Ramos (cell line): ENCODE measurements at regions not wholly inside any gene's neighbourhood (a gene's known extent, or its start where the extent isn't known, plus 50 kb on each side); places are given as distances from the start of the nearest gene placed in this dataset.

ENCODE experiments used
- in situ Hi-C: fragments of 300-500 bp; cut with MboI; formaldehyde crosslinking; loops from one replicate; pipeline ENCODE4 v1.14.3; 2022; ENCODE audit warnings: low sequenced_read_pairs; ENCODE audit not compliant: unreplicated experiment

GRCh38 chr16:75918109-75918508 is 191.8 kb upstream of the CPHXL start:
- in situ Hi-C loops: no loop called here

GRCh38 chr16:75919664-75920063 is 193.4 kb upstream of the CPHXL start:
- in situ Hi-C loops: no loop called here

GRCh38 chr16:75921281-75921680 is 195.0 kb upstream of the CPHXL start:
- in situ Hi-C loops: no loop called here

- in situ Hi-C loops: no loop called here
Measured at GRCh38 chr16:75922250-75922649, 196.0 kb upstream of the CPHXL start.

GRCh38 chr16:75924397-75924796 is 198.1 kb upstream of the CPHXL start:
- in situ Hi-C loops: no loop called here

GRCh38 chr16:75927810-75928209 is 201.5 kb upstream of the CPHXL start:
- in situ Hi-C loops: no loop called here

- in situ Hi-C loops: no loop called here
Measured at GRCh38 chr16:75928295-75928694, 202.0 kb upstream of the CPHXL start.

GRCh38 chr16:75929046-75929445 is 202.8 kb upstream of the CPHXL start:
- in situ Hi-C loops: no loop called here

GRCh38 chr16:75931043-75931442 is 204.8 kb upstream of the CPHXL start:
- in situ Hi-C loops: no loop called here

- in situ Hi-C loops: no loop called here
Measured at GRCh38 chr16:75931970-75932369, 205.7 kb upstream of the CPHXL start.

- in situ Hi-C loops: no loop called here
Measured at GRCh38 chr16:75938818-75939217, 212.5 kb upstream of the CPHXL start.

- in situ Hi-C loops: no loop called here
Measured at GRCh38 chr16:75942351-75942750, 216.1 kb upstream of the CPHXL start.

- in situ Hi-C loops: no loop called here
Measured at GRCh38 chr16:75942936-75943335, 216.6 kb upstream of the CPHXL start.

- in situ Hi-C loops: no loop called here
Measured at GRCh38 chr16:75943705-75944514, 217.6 kb upstream of the CPHXL start.

- in situ Hi-C loops: no loop called here
Measured at GRCh38 chr16:75945916-75946457, 219.7 kb upstream of the CPHXL start.

GRCh38 chr16:75947626-75948239 is 221.4 kb upstream of the CPHXL start:
- in situ Hi-C loops: no loop called here

- in situ Hi-C loops: no loop called here
Measured at GRCh38 chr16:75948441-75948840, 222.2 kb upstream of the CPHXL start.

- in situ Hi-C loops: no loop called here
Measured at GRCh38 chr16:75948886-75949285, 222.6 kb upstream of the CPHXL start.

- in situ Hi-C loops: no loop called here
Measured at GRCh38 chr16:75952124-75952523, 225.8 kb upstream of the CPHXL start.

- in situ Hi-C loops: no loop called here
Measured at GRCh38 chr16:75957870-75958269, 231.6 kb upstream of the CPHXL start.

GRCh38 chr16:75965504-75966374 is 239.4 kb upstream of the CPHXL start:
- in situ Hi-C loops: no loop called here
